ENCODE measurements at regions not wholly inside any gene's neighbourhood (a gene's known extent, or its start where the extent isn't known, plus 50 kb on each side); places are given as distances from the start of the nearest gene placed in this dataset.
"Not testable (repeated sequence)": the region's sequence is repeated elsewhere in the genome, so short reads cannot be mapped to it uniquely, and the experiment has no call there.

GRCh38 chr7:113783403-113783802, 135.4 kb downstream of the PPP1R3A start:
- no peak for DNase-seq (ENCODE audit: low read depth)

GRCh38 chr7:113775804-113776203, 143.0 kb downstream of the PPP1R3A start:
- no peak for DNase-seq (ENCODE audit: low read depth)

GRCh38 chr7:113775401-113775800, 143.4 kb downstream of the PPP1R3A start:
- no peak for DNase-seq (ENCODE audit: low read depth)

- peak; percentile 37 for DNase-seq (ENCODE audit: low read depth)
Observed at GRCh38 chr7:113774182-113774807, 144.5 kb downstream of the PPP1R3A start.

GRCh38 chr7:113770146-113770738, 148.6 kb downstream of the PPP1R3A start:
- DNase-seq (ENCODE audit: low read depth), result no peak

- DNase-seq (ENCODE audit: low read depth), result no peak
Observed at GRCh38 chr7:113768387-113768786, 150.4 kb downstream of the PPP1R3A start.

- no peak for DNase-seq (ENCODE audit: low read depth)
Observed at GRCh38 chr7:113764401-113765035, 154.3 kb downstream of the PPP1R3A start.

GRCh38 chr7:113763226-113763625, 155.6 kb downstream of the PPP1R3A start:
- DNase-seq (ENCODE audit: low read depth), result no peak

- no peak for DNase-seq (ENCODE audit: low read depth)
Observed at GRCh38 chr7:113756250-113756649, 162.6 kb downstream of the PPP1R3A start.

GRCh38 chr7:113752689-113753088, 166.1 kb downstream of the PPP1R3A start:
- DNase-seq (ENCODE audit: low read depth), result no peak

- no peak for DNase-seq (ENCODE audit: low read depth)
Observed at GRCh38 chr7:113752289-113752688, 166.5 kb downstream of the PPP1R3A start.

- DNase-seq (ENCODE audit: low read depth), result no peak
Observed at GRCh38 chr7:113751547-113751946, 167.3 kb downstream of the PPP1R3A start.

GRCh38 chr7:113748385-113748784, 170.4 kb downstream of the PPP1R3A start:
- not testable (repeated sequence) for DNase-seq (ENCODE audit: low read depth)

- DNase-seq (ENCODE audit: low read depth), result peak; percentile 86
Observed at GRCh38 chr7:113742946-113743431, 175.8 kb downstream of the PPP1R3A start.

GRCh38 chr7:113742377-113742776, 176.4 kb downstream of the PPP1R3A start:
- no peak for DNase-seq (ENCODE audit: low read depth)

- peak; percentile 69 for DNase-seq (ENCODE audit: low read depth)
Observed at GRCh38 chr7:113731571-113731970, 187.2 kb downstream of the PPP1R3A start.

- DNase-seq (ENCODE audit: low read depth), result peak; percentile 76
Observed at GRCh38 chr7:113730309-113730955, 188.4 kb downstream of the PPP1R3A start.

GRCh38 chr7:113727486-113727885, 191.3 kb downstream of the PPP1R3A start:
- DNase-seq (ENCODE audit: low read depth), result no peak

- DNase-seq (ENCODE audit: low read depth), result no peak
Observed at GRCh38 chr7:113722006-113722405, 196.8 kb downstream of the PPP1R3A start.

- no peak for DNase-seq (ENCODE audit: low read depth)
Observed at GRCh38 chr7:113717739-113718138, 201.1 kb downstream of the PPP1R3A start.

- DNase-seq (ENCODE audit: low read depth), result peak; percentile 18
Observed at GRCh38 chr7:113715981-113716856, 202.6 kb downstream of the PPP1R3A start.

GRCh38 chr7:113715262-113715661, 203.5 kb downstream of the PPP1R3A start:
- DNase-seq (ENCODE audit: low read depth), result no peak
